ENCODE measurements at regions not wholly inside any gene's neighbourhood (a gene's known extent, or its start where the extent isn't known, plus 50 kb on each side); places are given as distances from the start of the nearest gene placed in this dataset.
"Not testable (repeated sequence)": the region's sequence is repeated elsewhere in the genome, so short reads cannot be mapped to it uniquely, and the experiment has no call there.

DNA sequence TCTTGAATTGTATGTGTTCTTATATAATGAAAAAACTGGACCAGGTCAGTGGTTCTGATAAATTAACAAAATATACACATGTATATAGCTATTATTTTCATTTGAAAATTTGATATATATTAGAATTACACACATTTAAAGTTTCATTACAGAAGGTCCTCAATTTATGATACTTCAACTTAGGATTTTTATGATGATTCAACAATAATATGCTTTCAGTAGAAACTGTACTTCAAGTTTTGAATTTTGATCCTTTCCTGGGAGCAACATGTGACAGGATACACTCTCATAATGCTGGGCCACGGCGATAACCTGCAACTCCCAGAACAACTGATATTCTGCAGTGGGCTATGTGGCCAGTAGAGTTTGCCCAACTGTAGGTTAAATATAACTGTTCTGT, 344.7 kb downstream of the TAF11L14 start:
- DNase-seq (ENCODE audit: low spot score), result no peak

GRCh38 chr5:17982626-17983025, 348.4 kb downstream of the TAF11L14 start:
- DNase-seq (ENCODE audit: low spot score), result not testable (repeated sequence)

DNA sequence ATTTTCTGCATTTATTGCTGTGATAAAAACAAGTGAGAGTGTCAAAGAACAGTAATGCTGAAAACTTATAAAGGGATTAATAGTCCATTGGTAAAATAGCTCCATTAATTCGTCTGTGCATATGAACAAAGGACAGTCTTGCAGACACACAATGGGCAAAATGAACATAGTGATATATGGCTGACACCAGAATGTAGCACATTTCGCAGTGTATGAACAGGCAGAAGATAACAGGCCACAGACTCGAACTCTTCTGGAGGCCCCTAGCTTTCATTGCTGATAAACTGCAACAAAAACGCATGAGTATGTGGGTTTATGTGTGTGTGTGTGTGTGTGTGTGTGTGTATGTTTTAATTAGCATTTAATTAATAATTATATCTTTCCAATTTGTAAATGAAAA, 354.8 kb downstream of the TAF11L14 start:
- no peak for DNase-seq (ENCODE audit: low spot score)

DNA sequence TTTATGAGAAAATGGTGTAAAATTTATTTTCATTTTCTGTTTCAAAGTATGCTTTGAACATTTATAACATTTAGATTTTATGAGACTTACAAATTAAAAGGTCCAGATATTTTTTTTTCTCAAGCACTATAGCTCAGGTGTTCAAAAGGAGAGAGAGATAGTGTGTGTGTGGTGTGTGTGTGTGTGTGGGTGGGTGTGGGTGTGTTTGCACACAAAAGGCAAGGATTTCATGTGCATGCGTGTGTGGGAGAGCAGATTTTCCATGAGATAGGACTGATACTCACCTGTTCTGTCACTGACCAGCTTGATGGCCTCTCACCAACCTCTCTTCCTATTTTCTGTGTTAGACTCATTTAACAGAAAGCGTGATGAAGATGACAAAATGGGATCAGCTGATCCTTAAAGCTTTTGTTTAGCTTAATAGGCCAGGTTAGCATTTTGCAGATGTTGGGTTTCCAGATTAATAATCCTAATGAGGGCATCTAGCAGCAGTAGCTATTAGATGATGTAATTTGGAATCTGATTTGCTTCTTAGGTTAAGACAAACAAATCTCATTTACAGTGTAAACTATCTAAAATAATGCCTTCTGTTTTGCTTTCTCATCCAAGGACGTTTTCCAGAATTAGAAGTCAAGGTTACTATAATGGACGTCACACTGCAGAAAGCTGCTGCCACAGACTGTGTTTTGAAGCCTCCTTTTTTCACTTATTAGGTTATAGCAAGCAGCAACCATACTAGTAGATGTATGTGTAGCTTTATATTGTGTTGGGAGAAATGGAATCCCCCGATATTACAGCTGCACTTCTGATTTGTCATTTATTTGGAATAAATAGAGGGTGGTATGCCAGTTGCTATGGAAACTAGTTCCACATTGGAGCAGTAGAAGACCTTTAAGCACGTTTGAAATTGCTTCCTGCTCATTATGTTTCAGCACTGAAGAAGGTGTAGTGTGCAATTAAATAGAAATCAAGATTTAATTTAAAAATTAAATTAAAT, 355.6 kb downstream of the TAF11L14 start:
- DNase-seq (ENCODE audit: low spot score), result no peak

- DNase-seq (ENCODE audit: low spot score), result no peak
Measured at GRCh38 chr5:17991775-17992174, 357.5 kb downstream of the TAF11L14 start.

DNA sequence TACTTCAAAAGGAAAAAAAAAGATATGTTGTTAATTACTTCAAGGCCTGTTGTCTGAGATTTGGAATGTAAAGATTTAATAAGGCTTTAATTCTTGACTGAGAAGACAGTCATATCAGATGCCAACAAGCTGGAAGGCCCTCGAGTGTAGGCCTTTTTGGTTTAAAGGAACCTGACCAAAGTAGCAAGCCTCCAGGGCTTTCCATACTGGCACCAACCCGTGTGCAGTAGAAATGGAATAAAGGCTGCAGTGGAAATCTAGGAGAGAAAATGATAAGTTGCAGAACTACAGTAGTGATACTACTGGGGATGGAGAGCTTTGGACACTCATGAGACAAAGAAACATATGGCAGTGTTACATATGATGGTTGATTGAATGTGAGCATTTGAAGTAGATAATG, 358.0 kb downstream of the TAF11L14 start:
- no peak for DNase-seq (ENCODE audit: low spot score)

DNA sequence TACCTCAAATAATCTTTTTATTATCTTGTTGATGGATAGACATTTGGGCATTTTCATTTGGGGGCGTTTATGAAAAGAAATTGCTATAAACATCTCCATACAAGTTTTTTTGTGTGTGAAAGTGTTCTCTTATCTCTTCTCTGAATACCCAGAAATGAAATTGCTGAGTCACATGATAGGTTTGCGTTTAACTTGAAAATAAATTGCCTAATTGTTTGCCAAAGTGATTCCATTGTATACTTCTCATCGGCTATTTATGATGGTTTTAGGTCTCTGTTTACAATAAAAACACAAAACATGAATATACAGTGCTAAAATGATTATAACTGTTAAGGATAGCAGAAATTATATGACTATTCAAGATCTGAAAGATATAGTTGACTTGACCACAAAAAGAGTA, 361.7 kb downstream of the TAF11L14 start:
- DNase-seq (ENCODE audit: low spot score), result no peak

DNA sequence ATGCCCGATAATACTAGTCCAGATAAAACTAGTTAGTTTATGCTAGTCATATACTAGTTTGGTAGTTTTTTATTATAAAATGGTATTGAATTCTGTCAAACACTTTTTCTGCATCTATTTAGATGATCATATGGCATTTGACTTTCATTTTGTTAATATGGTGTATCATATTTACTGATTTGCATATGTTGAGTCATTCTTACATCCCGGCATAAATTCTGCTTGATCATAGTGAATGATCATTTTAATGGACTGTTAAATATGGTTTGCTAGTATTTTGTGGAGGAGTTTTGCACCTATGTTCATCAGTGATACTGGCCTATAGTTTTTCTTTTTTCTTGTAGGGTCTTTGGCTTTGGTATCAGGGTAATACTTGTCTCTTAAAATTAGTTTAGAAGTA, 365.6 kb downstream of the TAF11L14 start:
- no peak for DNase-seq (ENCODE audit: low spot score)

DNA sequence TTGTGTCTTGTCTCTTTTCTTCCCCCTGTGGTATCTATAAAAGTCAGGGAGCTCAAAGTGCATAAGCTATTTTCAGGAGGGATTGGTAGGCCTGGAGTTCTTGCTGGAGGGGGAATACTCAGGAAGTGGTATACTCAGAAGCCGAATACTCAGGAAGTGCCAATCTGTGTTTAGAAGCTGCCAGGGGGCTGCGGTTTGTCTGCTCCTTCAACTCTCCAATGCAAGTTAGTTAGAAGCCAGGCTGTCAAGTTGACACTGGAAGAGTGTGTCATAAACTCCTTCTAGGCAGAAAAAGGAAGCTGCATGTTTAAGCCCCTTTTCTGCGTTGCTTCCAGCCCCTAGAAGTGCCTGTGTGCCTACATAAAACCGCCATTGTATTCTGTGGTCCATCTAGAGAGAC, 366.5 kb downstream of the TAF11L14 start:
- DNase-seq (ENCODE audit: low spot score), result no peak

DNA sequence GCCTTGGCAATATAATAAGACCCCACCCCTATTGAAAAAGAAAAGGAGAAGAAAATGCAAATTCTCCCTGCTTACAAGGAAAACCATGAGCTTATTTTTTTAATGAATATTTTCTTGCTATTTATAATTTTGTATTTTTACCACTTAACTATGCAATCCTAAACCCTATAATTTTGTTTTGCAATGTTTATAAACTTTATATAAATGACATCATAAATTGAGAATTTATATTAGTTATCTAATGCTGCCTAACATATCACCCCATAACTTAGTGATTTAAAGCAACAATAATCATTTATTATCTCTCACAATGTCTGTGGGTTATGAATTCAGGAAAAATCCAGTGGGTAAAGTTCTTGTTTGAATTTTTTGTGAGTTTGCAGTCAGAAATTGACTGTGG, 369.1 kb downstream of the TAF11L14 start:
- no peak for DNase-seq (ENCODE audit: low spot score)

GRCh38 chr5:18003784-18004183, 369.5 kb downstream of the TAF11L14 start:
- no peak for DNase-seq (ENCODE audit: low spot score)

- not testable (repeated sequence) for DNase-seq (ENCODE audit: low spot score)
Measured at GRCh38 chr5:18006235-18006634, 372.0 kb downstream of the TAF11L14 start.

GRCh38 chr5:18008940-18009339, 374.7 kb downstream of the TAF11L14 start:
- DNase-seq (ENCODE audit: low spot score), result no peak

DNA sequence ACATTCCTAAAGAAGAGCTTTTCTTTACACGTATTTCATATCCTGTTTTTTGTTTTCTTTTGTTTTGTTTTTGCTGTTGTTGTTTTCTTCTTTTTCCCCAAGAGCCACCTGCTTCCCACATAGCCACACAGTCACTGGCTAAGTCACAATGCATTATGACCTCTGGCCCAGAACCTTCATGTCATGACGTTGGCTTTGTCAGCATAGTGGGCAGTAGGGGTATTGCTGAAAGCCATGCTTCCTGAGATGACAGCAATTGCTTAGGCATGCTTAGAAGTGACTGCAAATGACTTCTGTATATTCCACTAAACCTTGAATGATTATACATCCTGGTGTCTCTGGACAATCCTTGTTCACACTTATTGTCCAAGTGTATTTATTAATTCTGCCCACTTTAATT, 375.8 kb downstream of the TAF11L14 start:
- DNase-seq (ENCODE audit: low spot score), result no peak

- no peak for DNase-seq (ENCODE audit: low spot score)
Measured at GRCh38 chr5:18018472-18018871, 384.2 kb downstream of the TAF11L14 start.

DNA sequence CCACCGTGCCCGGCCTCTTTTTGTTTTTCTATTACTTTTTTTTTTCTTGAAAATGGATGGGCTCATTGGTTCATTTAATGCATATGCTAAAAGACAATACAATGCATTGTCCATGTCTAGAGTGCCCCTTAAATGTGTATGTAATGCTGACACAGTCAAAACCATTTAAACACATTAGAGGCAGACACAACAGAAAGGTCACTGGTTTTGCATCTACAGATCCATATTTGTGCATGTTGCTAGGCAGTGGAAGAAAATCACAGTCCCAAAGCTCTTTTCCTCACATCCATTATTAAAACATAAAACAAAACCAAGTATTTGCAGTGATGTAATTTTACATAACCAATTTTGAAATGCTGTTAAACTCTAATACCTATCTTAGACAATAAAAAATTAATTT, 389.0 kb downstream of the TAF11L14 start:
- DNase-seq (ENCODE audit: low spot score), result no peak

DNA sequence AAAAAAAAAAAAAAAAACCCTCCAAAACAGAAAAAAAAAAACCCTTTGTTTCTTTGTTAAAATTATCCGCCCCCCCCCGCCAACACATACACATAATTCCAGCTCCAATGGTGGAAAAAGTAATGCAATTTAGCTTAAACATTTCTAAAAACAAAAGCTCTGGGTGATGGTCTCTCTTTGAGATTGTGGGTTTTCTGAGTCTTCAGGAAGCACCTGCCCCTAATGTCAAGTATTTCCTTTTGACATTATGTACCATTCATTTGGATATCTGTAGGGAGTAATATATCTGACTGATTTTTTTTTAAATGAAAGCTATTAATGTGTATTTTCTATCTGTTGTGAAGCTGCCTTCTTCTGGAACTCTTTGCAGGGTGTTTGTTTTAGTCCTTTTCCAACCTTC, 389.7 kb downstream of the TAF11L14 start:
- no peak for DNase-seq (ENCODE audit: low spot score)

GRCh38 chr5:18024542-18024941, 390.3 kb downstream of the TAF11L14 start:
- DNase-seq (ENCODE audit: low spot score), result no peak

DNA sequence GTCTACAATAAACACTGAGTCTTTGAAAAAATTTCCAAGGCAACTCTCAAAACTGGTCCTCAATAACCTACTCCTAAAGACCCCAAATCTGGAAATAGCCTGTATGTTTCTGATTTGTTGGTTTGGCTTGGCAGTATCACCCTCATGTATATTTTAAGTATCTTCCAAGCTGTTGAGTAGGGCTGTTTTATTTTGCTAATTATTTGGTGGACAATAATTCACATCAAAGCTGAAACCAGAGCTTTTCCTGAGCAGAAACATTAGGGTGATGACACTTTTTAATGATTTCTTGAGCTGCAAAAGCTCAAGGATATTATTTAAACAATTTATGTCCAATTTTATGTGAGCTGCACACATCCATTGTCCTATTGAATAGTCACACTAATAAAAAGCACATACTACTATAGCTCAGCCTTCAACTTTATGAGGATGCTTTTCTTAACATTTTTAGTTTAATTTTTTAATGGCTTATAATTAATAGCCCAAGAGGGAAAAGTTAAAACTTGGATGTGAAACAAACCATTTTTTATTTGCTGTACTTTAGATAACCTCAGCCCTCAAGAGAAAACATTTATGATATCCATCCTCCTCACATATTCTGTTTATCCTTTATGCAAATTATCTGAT, 393.1 kb downstream of the TAF11L14 start:
- no peak for DNase-seq (ENCODE audit: low spot score)

GRCh38 chr5:18028036-18028435, 393.8 kb downstream of the TAF11L14 start:
- no peak for DNase-seq (ENCODE audit: low spot score)

- DNase-seq (ENCODE audit: low spot score), result no peak
Measured at GRCh38 chr5:18032744-18033143, 398.5 kb downstream of the TAF11L14 start.

DNA sequence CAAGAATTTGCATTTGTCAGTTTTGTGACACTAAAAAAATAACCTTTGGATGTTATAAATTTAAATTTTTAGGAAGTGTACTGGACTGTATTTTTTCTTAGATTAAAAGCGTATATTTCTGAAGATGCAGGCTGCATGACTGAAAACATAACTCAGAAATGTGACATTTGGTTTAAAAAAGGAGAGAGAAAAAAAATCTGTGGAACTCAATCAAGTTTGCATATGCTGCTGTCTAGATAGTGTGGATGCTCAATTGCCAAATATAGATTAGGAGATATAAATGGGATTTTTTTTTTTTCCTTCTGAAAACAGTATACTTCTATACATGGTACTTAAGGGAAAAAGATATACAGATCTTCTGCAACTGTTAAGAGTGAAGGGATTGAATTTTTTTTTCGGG, 402.3 kb downstream of the TAF11L14 start:
- no peak for DNase-seq (ENCODE audit: low spot score)

DNA sequence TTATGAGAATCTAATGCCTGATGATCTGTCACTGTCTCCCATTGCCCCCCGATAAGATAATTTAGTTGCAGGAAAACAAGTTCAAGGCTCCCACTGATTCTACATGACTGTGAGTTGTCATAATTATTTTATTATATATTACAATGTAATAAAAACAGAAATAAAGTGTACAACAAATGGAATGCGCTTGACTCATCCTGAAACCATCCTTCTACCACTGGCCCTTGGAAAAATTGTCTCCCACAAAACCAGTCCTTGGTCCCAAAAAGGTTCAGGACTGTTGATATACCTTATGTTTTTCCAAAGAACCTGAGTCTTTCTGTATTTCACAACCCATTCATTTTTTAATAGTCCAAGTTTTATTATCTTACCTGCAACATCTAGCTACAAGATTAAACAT, 403.5 kb downstream of the TAF11L14 start:
- no peak for DNase-seq (ENCODE audit: low spot score)

Measured in HuH-7 (cell line).